NCI-H748 (cell line): ENCODE measurements at regions not wholly inside any gene's neighbourhood (a gene's known extent, or its start where the extent isn't known, plus 50 kb on each side); places are given as distances from the start of the nearest gene placed in this dataset.

ENCODE experiments used
- DNase-seq: peaks from one replicate; lab custom pipeline; 2025; ENCODE audit not compliant: unreplicated experiment; lab: John Stamatoyannopoulos, UW

- DNase-seq, result no peak
These were observed 247.6 kb upstream of the CNKSR2 start for GRCh38 chrX:21126661-21127060.

GRCh38 chrX:21131346-21131745 lies 242.9 kb upstream of the CNKSR2 start:
- DNase-seq, result no peak

- no peak for DNase-seq
These were observed 242.4 kb upstream of the CNKSR2 start for GRCh38 chrX:21131786-21132185.

- no peak for DNase-seq
These were observed 241.4 kb upstream of the CNKSR2 start for GRCh38 chrX:21132686-21133393.

GRCh38 chrX:21150208-21150607 lies 224.0 kb upstream of the CNKSR2 start:
- no peak for DNase-seq

GRCh38 chrX:21151051-21151450 lies 223.2 kb upstream of the CNKSR2 start:
- DNase-seq, result no peak

GRCh38 chrX:21153033-21153432 lies 221.2 kb upstream of the CNKSR2 start:
- DNase-seq, result no peak

GRCh38 chrX:21153503-21153902 lies 220.7 kb upstream of the CNKSR2 start:
- no peak for DNase-seq

- DNase-seq, result no peak
These were observed 218.3 kb upstream of the CNKSR2 start for GRCh38 chrX:21155916-21156315.

- no peak for DNase-seq
These were observed 217.6 kb upstream of the CNKSR2 start for GRCh38 chrX:21156632-21157031.

GRCh38 chrX:21158678-21159077 lies 215.5 kb upstream of the CNKSR2 start:
- no peak for DNase-seq

- DNase-seq, result no peak
These were observed 207.8 kb upstream of the CNKSR2 start for GRCh38 chrX:21166272-21166982.

- no peak for DNase-seq
These were observed 207.2 kb upstream of the CNKSR2 start for GRCh38 chrX:21167011-21167410.

- no peak for DNase-seq
These were observed 206.7 kb upstream of the CNKSR2 start for GRCh38 chrX:21167494-21167893.

GRCh38 chrX:21168401-21169160 lies 205.6 kb upstream of the CNKSR2 start:
- no peak for DNase-seq

GRCh38 chrX:21171181-21171580 lies 203.0 kb upstream of the CNKSR2 start:
- DNase-seq, result no peak

GRCh38 chrX:21174439-21174838 lies 199.8 kb upstream of the CNKSR2 start:
- DNase-seq, result no peak

- peak; percentile 55 for DNase-seq
These were observed 197.2 kb upstream of the CNKSR2 start for GRCh38 chrX:21176921-21177571.

- DNase-seq, result no peak
These were observed 192.9 kb upstream of the CNKSR2 start for GRCh38 chrX:21181232-21181853.

GRCh38 chrX:21193196-21193595 lies 181.0 kb upstream of the CNKSR2 start:
- DNase-seq, result no peak

- no peak for DNase-seq
These were observed 179.7 kb upstream of the CNKSR2 start for GRCh38 chrX:21194526-21194925.
